ENCODE measurements at regions not wholly inside any gene's neighbourhood (a gene's known extent, or its start where the extent isn't known, plus 50 kb on each side); places are given as distances from the start of the nearest gene placed in this dataset.

GRCh38 chr17:11002417-11002816 is 164.5 kb upstream of the PIRT start:
- TF ChIP-seq, protein P1, sequence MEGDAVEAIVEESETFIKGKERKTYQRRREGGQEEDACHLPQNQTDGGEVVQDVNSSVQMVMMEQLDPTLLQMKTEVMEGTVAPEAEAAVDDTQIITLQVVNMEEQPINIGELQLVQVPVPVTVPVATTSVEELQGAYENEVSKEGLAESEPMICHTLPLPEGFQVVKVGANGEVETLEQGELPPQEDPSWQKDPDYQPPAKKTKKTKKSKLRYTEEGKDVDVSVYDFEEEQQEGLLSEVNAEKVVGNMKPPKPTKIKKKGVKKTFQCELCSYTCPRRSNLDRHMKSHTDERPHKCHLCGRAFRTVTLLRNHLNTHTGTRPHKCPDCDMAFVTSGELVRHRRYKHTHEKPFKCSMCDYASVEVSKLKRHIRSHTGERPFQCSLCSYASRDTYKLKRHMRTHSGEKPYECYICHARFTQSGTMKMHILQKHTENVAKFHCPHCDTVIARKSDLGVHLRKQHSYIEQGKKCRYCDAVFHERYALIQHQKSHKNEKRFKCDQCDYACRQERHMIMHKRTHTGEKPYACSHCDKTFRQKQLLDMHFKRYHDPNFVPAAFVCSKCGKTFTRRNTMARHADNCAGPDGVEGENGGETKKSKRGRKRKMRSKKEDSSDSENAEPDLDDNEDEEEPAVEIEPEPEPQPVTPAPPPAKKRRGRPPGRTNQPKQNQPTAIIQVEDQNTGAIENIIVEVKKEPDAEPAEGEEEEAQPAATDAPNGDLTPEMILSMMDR (IDR thresholded peaks at IDR 0.05; ENCODE audit: insufficient read depth, low read length): no peak
- no peak for TF ChIP-seq POLR2AphosphoS5 (IDR thresholded peaks at IDR 0.05; ENCODE audit: low read depth)
- TF ChIP-seq, protein P2, sequence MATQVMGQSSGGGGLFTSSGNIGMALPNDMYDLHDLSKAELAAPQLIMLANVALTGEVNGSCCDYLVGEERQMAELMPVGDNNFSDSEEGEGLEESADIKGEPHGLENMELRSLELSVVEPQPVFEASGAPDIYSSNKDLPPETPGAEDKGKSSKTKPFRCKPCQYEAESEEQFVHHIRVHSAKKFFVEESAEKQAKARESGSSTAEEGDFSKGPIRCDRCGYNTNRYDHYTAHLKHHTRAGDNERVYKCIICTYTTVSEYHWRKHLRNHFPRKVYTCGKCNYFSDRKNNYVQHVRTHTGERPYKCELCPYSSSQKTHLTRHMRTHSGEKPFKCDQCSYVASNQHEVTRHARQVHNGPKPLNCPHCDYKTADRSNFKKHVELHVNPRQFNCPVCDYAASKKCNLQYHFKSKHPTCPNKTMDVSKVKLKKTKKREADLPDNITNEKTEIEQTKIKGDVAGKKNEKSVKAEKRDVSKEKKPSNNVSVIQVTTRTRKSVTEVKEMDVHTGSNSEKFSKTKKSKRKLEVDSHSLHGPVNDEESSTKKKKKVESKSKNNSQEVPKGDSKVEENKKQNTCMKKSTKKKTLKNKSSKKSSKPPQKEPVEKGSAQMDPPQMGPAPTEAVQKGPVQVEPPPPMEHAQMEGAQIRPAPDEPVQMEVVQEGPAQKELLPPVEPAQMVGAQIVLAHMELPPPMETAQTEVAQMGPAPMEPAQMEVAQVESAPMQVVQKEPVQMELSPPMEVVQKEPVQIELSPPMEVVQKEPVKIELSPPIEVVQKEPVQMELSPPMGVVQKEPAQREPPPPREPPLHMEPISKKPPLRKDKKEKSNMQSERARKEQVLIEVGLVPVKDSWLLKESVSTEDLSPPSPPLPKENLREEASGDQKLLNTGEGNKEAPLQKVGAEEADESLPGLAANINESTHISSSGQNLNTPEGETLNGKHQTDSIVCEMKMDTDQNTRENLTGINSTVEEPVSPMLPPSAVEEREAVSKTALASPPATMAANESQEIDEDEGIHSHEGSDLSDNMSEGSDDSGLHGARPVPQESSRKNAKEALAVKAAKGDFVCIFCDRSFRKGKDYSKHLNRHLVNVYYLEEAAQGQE (IDR thresholded peaks at IDR 0.05; ENCODE audit: insufficient replicate concordance, low read depth): no peak
- no peak for TF ChIP-seq GABPA (IDR thresholded peaks at IDR 0.05; ENCODE audit: low read depth)

Data from HL-60 (cell line).